Tibial artery (tissue), 4 donors: ENCODE measurements at regions not wholly inside any gene's neighbourhood (a gene's known extent, or its start where the extent isn't known, plus 50 kb on each side); places are given as distances from the start of the nearest gene placed in this dataset.

Source experiments
- DNase-seq, 2 donors: peaks; one replicate each; pipeline ENCODE4 v3.0.0-alpha.2; 2019
- H3K27ac ChIP-seq, 2 donors: fragments of 200-600 bp; sonication (generic) in 1 of 2; 1 replicate in 1 of 2; 2 replicates in 1 of 2; pipeline ENCODE4 v1.5.1; 2018 to 2019; ENCODE audit warnings: mild to moderate bottlenecking in 1 of 2
- H3K27me3 ChIP-seq, 2 donors: fragments of 200-600 bp; sonication (generic) in 1 of 2; one replicate each; pipeline versions ENCODE4 v1.5.1 to v1.6.0; 2016 to 2019
- H3K36me3 ChIP-seq, 3 donors: fragments of 200-600 bp; sonication (generic) in 2 of 3; one replicate each; pipeline ENCODE4 v1.5.1; 2016 to 2019; ENCODE audit warnings: mild to moderate bottlenecking in 2 of 3
- H3K4me1 ChIP-seq, 4 donors: fragments of 200-600 bp; sonication (generic) in 2 of 4; 1 replicate in 3 of 4; 2 replicates in 1 of 4; pipeline ENCODE4 v1.5.1; 2016 to 2019
- H3K4me3 ChIP-seq, 2 donors: fragments of 200-600 bp; sonication (generic) in 1 of 2; 1 replicate in 1 of 2; 2 replicates in 1 of 2; pipeline ENCODE4 v1.5.1; 2018 to 2019; ENCODE audit warnings: mild to moderate bottlenecking in 2 of 2
- H3K9me3 ChIP-seq, 3 donors: fragments of 200-600 bp; sonication (generic) in 1 of 3; one replicate each; pipeline ENCODE4 v1.5.1; 2016 to 2019
- intact Hi-C: fragments of 100-400 bp; cut with DNase I; formaldehyde crosslinking; loops from one replicate; pipeline ENCODE4 v1.15.0; 2023; ENCODE audit warnings: low total_unique reads
- TF ChIP-seq, protein P1 (sequence below), 2 experiments: fragments of 200-600 bp in 1 of 2; fragments of 450-650 bp in 1 of 2; IDR thresholded peaks; one replicate each; pipeline ENCODE4 v1.5.1; 2017 to 2019; ENCODE audit warnings: antibody characterized with exemption in 2 of 2, mild to moderate bottlenecking in 1 of 2, moderate library complexity in 1 of 2

GRCh38 chr3:181660337-181660736 is 51.4 kb upstream of the SOX2 start:
- H3K27me3 ChIP-seq, result no peaks in the 10 kb centered on the region
- H3K36me3 ChIP-seq, result no peaks in the 10 kb centered on the region
- TF ChIP-seq, protein P1, sequence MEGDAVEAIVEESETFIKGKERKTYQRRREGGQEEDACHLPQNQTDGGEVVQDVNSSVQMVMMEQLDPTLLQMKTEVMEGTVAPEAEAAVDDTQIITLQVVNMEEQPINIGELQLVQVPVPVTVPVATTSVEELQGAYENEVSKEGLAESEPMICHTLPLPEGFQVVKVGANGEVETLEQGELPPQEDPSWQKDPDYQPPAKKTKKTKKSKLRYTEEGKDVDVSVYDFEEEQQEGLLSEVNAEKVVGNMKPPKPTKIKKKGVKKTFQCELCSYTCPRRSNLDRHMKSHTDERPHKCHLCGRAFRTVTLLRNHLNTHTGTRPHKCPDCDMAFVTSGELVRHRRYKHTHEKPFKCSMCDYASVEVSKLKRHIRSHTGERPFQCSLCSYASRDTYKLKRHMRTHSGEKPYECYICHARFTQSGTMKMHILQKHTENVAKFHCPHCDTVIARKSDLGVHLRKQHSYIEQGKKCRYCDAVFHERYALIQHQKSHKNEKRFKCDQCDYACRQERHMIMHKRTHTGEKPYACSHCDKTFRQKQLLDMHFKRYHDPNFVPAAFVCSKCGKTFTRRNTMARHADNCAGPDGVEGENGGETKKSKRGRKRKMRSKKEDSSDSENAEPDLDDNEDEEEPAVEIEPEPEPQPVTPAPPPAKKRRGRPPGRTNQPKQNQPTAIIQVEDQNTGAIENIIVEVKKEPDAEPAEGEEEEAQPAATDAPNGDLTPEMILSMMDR (IDR thresholded peaks at IDR 0.05), result no peak
- no peaks in the 10 kb centered on the region for H3K4me1 ChIP-seq
- H3K27ac ChIP-seq, result no peak overlapping the region
- no peaks in the 10 kb centered on the region for H3K9me3 ChIP-seq
- no peak overlapping the region for H3K4me3 ChIP-seq
- intact Hi-C loops, result no loop called here
- no peak for DNase-seq

DNA sequence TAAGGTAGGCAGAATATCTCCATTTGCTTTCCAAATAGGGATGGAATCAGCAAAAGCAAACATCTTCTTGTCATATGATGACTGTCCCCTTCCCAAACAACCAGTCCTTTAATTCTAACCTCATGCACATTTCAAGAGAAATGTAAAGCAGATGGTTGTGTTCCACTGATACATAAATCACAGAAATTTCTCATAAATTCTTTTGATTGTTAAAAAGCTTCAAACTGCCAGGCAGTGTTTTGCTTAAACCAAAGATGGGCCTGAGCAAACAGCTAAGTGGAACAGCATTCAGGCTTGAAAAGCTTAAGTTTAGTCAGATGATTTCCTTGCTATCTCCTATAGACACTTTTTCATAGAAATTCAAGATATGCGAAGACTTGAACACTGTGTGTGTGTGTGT is 74.3 kb upstream of the SOX2 start:
- H3K9me3 ChIP-seq, result no peaks in the 10 kb centered on the region
- TF ChIP-seq, protein P1 (IDR thresholded peaks at IDR 0.05), result no peak
- H3K4me1 ChIP-seq, result no peaks in the 10 kb centered on the region
- no peaks in the 10 kb centered on the region for H3K36me3 ChIP-seq
- no peak for DNase-seq
- H3K4me3 ChIP-seq, result no peak overlapping the region
- H3K27me3 ChIP-seq, result no peaks in the 10 kb centered on the region
- intact Hi-C loops, result no loop called here
- H3K27ac ChIP-seq, result no peak overlapping the region

DNA sequence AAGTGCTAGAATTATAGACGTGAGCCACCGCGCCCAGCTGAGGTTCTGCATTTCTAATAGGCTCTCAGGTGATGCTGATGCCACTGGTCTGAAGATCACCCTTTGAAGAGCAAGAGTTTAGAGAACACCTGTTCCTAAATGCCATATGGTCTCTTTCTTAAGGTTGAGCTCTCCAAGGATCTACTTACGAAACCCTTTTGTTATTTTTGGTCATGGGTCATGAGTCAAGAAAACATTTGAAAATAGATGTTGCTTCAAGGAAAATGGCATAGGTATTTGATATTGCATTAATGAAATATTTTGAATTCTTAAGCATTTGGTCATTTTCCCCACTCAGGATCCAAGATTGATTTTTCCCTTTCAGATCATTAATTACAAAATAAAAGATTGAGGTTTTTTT is 74.7 kb upstream of the SOX2 start:
- no peaks in the 10 kb centered on the region for H3K4me1 ChIP-seq
- no peak overlapping the region for H3K4me3 ChIP-seq
- TF ChIP-seq, protein P1 (IDR thresholded peaks at IDR 0.05), result no peak
- H3K36me3 ChIP-seq, result no peaks in the 10 kb centered on the region
- intact Hi-C loops, result no loop called here
- no peaks in the 10 kb centered on the region for H3K9me3 ChIP-seq
- H3K27ac ChIP-seq, result no peak overlapping the region
- no peaks in the 10 kb centered on the region for H3K27me3 ChIP-seq
- DNase-seq, result no peak

DNA sequence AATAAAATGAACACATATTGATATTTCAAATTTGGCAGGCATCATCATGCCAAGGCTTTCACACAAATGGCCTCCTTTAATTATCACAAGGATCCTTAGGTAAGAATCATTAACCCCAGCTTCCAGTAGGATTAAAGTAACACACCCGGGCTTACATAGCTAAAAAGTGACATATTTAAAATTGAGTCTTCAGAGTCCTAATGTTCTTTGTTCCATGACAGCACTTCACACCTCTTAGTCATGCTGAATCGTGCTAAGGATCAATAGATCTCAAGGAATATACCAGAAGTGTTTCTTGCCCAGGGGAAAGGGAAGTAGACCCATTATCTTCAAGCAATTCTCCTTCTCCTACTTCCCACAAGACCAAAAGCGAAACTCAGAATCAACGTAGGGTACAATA is 76.6 kb upstream of the SOX2 start:
- intact Hi-C loops, result no loop called here
- TF ChIP-seq, protein P1 (IDR thresholded peaks at IDR 0.05), result no peak
- Histone ChIP-seq H3K9me3 (no peaks in the 10 kb centered on the region), H3K4me1 (no peaks in the 10 kb centered on the region), H3K27me3 (no peaks in the 10 kb centered on the region), H3K27ac (no peak overlapping the region), H3K36me3 (no peaks in the 10 kb centered on the region), H3K4me3 (no peak overlapping the region)
- DNase-seq, result no peak

DNA sequence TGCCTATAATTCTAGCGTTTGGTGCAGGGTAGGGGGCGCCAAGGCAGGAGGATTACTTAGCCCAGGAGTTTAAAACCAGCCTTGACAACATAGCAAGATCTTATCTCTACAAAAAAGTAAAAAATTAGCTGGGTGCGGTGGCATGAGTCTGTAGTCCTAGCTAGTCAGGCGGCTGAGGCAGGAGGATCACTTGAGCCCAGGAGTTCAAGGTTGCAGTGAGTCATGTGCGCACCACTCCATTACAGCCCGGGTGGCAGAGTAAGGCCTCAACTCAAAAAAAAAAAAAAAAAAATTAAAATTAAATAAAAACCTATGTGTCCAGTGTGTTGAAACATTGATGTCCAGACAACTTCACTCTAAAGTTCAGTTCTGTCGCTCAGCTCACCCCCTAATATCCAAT is 78.2 kb upstream of the SOX2 start:
- TF ChIP-seq, protein P1 (IDR thresholded peaks at IDR 0.05), result no peak
- Histone ChIP-seq H3K9me3 (no peaks in the 10 kb centered on the region), H3K27ac (no peak overlapping the region), H3K27me3 (no peaks in the 10 kb centered on the region), H3K36me3 (no peaks in the 10 kb centered on the region), H3K4me3 (no peak overlapping the region), H3K4me1 (no peaks in the 10 kb centered on the region)
- intact Hi-C loops, result no loop called here
- no peak for DNase-seq

DNA sequence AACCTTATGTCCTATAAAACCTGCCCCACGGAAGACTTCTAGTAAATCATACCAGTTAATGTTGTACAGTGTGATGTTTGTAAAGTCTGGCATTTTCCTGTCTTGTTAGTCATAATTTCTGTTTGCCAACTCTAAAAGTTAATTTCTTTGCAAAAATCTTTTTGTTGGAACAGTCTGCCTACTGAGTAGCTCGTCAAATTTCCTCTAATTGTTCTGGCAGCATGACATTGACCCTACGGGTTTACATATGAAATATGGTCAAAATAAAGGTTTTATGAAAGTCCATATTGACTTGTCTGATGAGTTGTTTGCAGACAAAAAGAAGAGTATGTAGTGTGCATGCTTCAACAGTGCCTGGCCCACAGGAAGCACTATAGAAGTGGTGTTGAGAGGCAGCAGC is 79.8 kb upstream of the SOX2 start:
- TF ChIP-seq, protein P1 (IDR thresholded peaks at IDR 0.05), result no peak
- no peaks in the 10 kb centered on the region for H3K9me3 ChIP-seq
- H3K27ac ChIP-seq, result no peak overlapping the region

More for the DNA sequence above, 79.8 kb upstream of the SOX2 start:
- H3K4me3 ChIP-seq, result no peak overlapping the region
- DNase-seq, result no peak
- intact Hi-C loops, result no loop called here
- no peaks in the 10 kb centered on the region for H3K36me3 ChIP-seq
- H3K4me1 ChIP-seq, result no peaks in the 10 kb centered on the region
- no peaks in the 10 kb centered on the region for H3K27me3 ChIP-seq
